GM12878 (cell line): ENCODE measurements at regions not wholly inside any gene's neighbourhood (a gene's known extent, or its start where the extent isn't known, plus 50 kb on each side); places are given as distances from the start of the nearest gene placed in this dataset.

ENCODE experiments used
- BCL11A ChIP-seq: IDR thresholded peaks from 2 replicates; pipeline ENCODE4 v1.6.1; 2011; ENCODE audit warnings: low read depth, low read length
- CHD2 ChIP-seq: IDR thresholded peaks from 2 replicates; pipeline ENCODE4 v1.6.1; 2011; ENCODE audit warnings: low read depth, low read length, improper control_type of control experiment, borderline replicate concordance
- CHD4 ChIP-seq: fragments of 200-600 bp; sonication (generic); IDR thresholded peaks from 2 replicates; pipeline ENCODE4 v1.6.1; 2016; ENCODE audit warnings: mild to moderate bottlenecking
- CREB1 ChIP-seq: IDR thresholded peaks from 2 replicates; pipeline ENCODE4 v1.6.1; 2012; ENCODE audit warnings: low read depth, mild to moderate bottlenecking, inconsistent platforms
- KDM1A ChIP-seq: fragments of 200-600 bp; sonication (generic); IDR thresholded peaks from 2 replicates; pipeline ENCODE4 v1.6.1; 2016; ENCODE audit warnings: borderline replicate concordance
- NFIC ChIP-seq: IDR thresholded peaks from 2 replicates; pipeline ENCODE4 v1.6.1; 2012; ENCODE audit warnings: low read depth, mild to moderate bottlenecking, inconsistent platforms, low read length, moderate library complexity
- NR2F1 ChIP-seq: fragments of 450-650 bp; conservative IDR thresholded peaks from 2 replicates; pipeline ENCODE4 v1.6.1; 2017; ENCODE audit warnings: mild to moderate bottlenecking
- PAX8 ChIP-seq: fragments of 450-650 bp; IDR thresholded peaks from 2 replicates; pipeline ENCODE4 v1.6.1; 2017; ENCODE audit warnings: mild to moderate bottlenecking, moderate library complexity
- POU2F2 ChIP-seq: IDR thresholded peaks from 3 replicates; pipeline ENCODE4 v1.6.1; 2011; ENCODE audit warnings: low read depth, mild to moderate bottlenecking, low read length, borderline replicate concordance
- RAD51 ChIP-seq: fragments of 450-650 bp; IDR thresholded peaks from 2 replicates; pipeline ENCODE4 v1.6.1; 2016; ENCODE audit warnings: moderate library complexity, mild to moderate bottlenecking, inconsistent platforms
- RB1 ChIP-seq: fragments of 450-650 bp; formaldehyde crosslinking; IDR thresholded peaks from 2 replicates; pipeline ENCODE4 v1.6.1; 2017; ENCODE audit warnings: mild to moderate bottlenecking, borderline replicate concordance
- RCOR1 ChIP-seq: conservative IDR thresholded peaks from 2 replicates; pipeline ENCODE4 v1.6.1; 2012; ENCODE audit warnings: low read depth, low read length, improper control_type of control experiment
- RFX5 ChIP-seq: IDR thresholded peaks from 2 replicates; pipeline ENCODE4 v1.6.1; 2011; ENCODE audit warnings: low read depth, low read length, improper control_type of control experiment
- SMAD5 ChIP-seq: IDR thresholded peaks from 2 replicates; pipeline ENCODE4 v1.6.1; 2016; ENCODE audit warnings: antibody characterized with exemption, low read depth
- SP1 ChIP-seq: IDR thresholded peaks from one replicate; pipeline ENCODE4 v1.6.1; 2011; ENCODE audit warnings: low read depth, low read length
- SRF ChIP-seq, 2 experiments: IDR thresholded peaks; 2 replicates each; pipeline ENCODE4 v1.6.1; 2011; ENCODE audit warnings: low read depth in 2 of 2, low read length in 2 of 2, mild to moderate bottlenecking in 1 of 2, moderate library complexity in 1 of 2
- YY1 ChIP-seq: IDR thresholded peaks from 2 replicates; pipeline ENCODE4 v1.6.1; 2011; ENCODE audit warnings: low read depth, mild to moderate bottlenecking, low read length
- TF ChIP-seq, protein P1 (sequence below): IDR thresholded peaks from 2 replicates; pipeline ENCODE4 v1.6.1; 2011; ENCODE audit warnings: low read depth, mild to moderate bottlenecking, low read length, moderate library complexity, borderline replicate concordance; ENCODE audit errors: extremely low read depth
- TF ChIP-seq, protein P2 (sequence below): IDR thresholded peaks from 2 replicates; pipeline ENCODE4 v1.6.1; 2012; ENCODE audit warnings: low read length, inconsistent platforms

DNA sequence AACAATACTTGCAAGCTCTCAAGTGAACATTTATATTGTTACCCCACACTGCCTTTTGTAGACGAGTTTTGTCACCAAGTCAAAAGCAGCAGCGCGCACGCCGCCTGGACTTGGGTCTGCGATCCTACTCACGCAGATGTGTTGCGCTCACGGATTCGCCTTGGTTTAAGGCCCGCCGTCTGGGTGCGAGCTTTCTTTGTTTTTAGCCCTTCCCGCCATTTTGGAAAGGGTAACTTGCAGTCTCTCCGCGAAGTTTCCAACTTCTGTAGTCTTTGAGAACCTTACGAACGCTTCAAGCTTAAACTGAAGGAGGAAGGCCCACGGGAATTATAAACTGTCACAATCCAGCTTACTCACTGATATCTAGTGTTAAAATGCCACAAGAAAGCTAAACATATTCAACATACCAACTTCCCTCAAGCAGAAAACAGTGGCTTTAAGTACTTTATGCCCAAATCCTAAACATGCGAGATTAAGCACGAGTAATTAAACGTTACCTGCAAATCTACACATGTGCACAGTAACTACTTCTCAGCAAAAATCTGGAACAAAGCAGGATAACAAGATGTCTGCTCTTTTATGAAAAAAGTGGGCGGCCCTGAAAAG is 80.4 kb upstream of the BTN3A2 start (continued):
- TF ChIP-seq RB1 (peak; percentile 52; the same call in 1 of the 2 replicates), SMAD5 (no peak), BCL11A (no peak), RAD51 (peak; percentile 13; the same call in 1 of the 2 replicates), PAX8 (no peak), NR2F1 (no peak), KDM1A (no peak), SP1 (no peak), SRF (IDR thresholded peaks at IDR 0.05; ENCODE audit: low read depth in 2 of 2, low read length in 2 of 2) (no peak), CHD4 (no peak), CHD2 (no peak), RCOR1 (no peak), CREB1 (no peak), YY1 (peak; percentile 94), POU2F2 (peak; percentile 5; the same call in 1 of the 3 replicates), NFIC (no peak; the same call in 1 of the 2 replicates), RFX5 (no peak)
- TF ChIP-seq, protein P1, sequence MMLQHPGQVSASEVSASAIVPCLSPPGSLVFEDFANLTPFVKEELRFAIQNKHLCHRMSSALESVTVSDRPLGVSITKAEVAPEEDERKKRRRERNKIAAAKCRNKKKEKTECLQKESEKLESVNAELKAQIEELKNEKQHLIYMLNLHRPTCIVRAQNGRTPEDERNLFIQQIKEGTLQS = no peak
- TF ChIP-seq, protein P2, sequence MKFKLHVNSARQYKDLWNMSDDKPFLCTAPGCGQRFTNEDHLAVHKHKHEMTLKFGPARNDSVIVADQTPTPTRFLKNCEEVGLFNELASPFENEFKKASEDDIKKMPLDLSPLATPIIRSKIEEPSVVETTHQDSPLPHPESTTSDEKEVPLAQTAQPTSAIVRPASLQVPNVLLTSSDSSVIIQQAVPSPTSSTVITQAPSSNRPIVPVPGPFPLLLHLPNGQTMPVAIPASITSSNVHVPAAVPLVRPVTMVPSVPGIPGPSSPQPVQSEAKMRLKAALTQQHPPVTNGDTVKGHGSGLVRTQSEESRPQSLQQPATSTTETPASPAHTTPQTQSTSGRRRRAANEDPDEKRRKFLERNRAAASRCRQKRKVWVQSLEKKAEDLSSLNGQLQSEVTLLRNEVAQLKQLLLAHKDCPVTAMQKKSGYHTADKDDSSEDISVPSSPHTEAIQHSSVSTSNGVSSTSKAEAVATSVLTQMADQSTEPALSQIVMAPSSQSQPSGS = no peak
